ENCODE measurements at regions not wholly inside any gene's neighbourhood (a gene's known extent, or its start where the extent isn't known, plus 50 kb on each side); places are given as distances from the start of the nearest gene placed in this dataset.

- TF ChIP-seq CTCF (IDR thresholded peaks at IDR 0.05; ENCODE audit: insufficient read depth, low read depth, low read length) (no peak), EZH2 (IDR thresholded peaks at IDR 0.05; ENCODE audit: insufficient read depth, low read length) (no peak)
Measured at GRCh38 chr2:181306785-181307184, 150.4 kb upstream of the ITGA4 start.

All from astrocyte (in vitro differentiated cells and primary cell).